GM21786 (cell line): ENCODE measurements at regions not wholly inside any gene's neighbourhood (a gene's known extent, or its start where the extent isn't known, plus 50 kb on each side); places are given as distances from the start of the nearest gene placed in this dataset.

Experiments
- ATAC-seq: cut with Tn5 transposase; IDR thresholded peaks from one replicate; pipeline ENCODE4 v1.9.1; 2021; ENCODE audit not compliant: unreplicated experiment

DNA sequence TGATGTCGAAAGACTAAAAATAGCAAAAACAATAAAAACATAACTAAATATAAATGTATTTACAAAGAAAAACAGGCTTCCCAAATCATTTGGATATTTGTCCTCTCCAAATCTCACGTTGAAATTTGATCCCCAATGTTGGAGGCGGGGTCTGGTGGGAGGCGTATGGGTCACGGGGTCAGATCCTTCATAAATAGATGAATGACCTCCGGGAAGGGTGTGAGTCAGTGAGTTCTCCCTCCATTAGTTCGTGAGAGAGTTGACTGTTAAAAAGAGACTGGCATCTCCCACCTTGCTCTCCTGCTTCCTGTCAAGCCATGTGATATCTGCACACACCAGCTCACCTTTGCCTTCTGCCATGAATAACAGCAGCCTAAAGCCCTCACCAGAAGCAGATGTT is 703.0 kb downstream of the TMEM182 start:
- no peak for ATAC-seq

DNA sequence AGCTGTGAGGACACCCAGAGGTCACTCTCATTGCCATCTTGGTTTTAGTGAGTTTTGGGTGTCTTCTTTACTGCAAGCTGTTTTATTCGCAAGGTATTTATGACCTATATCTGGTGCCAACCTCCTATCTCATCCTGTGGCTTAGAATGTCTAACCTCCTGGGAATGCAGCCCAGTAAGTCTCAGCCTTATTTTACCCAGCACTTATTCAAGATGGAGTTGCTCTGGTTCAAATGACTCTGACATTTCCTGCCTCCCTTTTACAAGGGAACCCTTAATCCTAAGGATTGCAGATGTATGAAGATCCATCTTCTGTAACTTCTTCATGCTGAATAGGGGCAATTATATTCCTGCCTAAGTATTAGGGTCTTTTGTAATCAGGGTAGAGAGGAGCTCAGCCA is 708.0 kb downstream of the TMEM182 start:
- no peak for ATAC-seq

DNA sequence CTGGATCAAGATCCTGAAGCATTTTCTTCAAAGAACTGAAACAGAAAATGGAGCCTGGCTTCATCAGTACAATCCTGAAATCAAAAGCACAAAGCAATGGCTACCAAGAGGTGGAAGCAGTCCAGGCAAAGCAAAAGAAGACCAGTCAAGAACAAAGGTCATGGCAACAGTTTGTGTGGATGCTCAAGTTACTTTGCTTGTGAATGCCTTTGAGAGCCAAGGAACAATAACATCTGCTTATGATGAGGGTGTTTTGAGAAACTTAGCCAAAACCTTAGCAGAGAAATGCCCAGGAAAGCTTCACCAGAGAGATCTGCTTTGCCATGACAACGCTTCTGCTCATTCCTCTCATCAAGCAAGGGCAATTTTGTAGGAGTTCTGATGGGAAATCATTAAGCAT is 723.1 kb downstream of the TMEM182 start:
- no peak for ATAC-seq

DNA sequence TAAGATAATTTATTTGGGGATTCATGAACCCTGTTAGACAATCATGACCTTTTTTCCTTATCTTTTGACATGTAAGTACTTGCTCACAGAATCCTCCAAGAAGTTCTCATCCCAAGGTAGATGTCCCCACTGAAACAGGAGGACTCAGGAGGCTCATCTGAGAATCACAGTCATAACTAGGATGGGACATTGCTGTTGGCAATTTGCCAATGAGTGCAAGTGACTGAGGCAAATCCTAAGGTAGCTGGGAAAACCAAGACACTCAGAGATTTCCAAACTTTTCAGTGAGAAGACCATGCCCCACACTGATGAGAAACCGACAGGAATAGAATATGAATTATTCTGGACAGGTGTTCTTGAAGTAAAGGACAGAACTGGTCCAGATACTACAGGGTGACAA is 735.0 kb downstream of the TMEM182 start:
- ATAC-seq, result no peak

DNA sequence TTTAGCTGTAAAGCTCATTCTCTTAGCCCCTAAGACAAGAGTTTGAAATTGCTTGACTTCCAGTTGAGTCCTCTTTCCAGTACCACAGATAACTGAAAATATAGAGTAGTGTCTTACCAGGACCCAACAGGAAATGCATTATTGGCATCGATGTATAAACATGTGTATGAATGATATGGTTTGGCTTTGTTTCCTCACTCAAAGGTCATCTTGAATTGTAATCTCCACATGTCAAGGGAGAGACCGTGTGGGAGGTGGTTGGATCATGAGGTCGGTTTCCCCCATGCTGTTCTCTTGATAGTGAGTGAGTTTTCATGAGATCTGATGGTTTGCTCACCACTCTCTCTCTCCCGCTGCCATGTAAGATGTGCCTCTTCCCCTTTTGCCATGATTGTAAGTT is 745.0 kb downstream of the TMEM182 start:
- ATAC-seq, result no peak

DNA sequence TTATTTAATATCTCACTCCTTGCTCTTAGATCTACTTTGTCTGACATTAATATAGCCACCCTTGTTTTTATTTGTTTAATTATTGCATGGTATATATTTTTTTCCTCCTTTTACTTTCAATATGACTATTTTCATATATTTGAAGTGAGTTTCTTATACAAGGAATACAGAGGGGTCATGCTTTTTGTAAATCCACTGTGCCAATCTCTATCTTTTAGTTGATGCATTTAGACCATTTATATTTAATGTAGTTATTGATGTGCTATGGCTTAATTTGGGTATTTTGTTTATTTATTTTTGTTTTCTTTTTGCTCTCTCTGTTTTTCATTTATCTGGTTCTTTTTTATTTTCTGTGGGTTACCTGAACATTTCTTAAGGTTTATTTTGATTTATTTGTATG is 750.6 kb downstream of the TMEM182 start:
- ATAC-seq, result no peak

DNA sequence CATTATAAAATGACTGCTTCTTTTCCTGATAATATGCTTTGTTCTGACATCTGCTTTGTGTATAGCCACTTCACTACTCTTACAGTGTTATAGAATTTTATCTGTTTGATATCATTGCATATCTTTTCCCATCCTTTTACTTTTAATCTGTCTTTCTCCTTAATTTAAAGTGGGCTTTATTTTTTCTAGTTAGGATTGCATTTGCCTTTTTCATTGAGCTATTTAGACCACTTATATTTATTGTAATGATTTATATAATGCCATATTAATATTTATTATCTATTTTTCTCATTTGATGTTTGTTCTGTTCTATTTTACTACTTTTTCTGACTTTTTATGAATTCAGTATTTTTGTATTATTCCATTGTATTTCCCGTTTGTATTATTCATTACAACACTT is 758.7 kb downstream of the TMEM182 start:
- no peak for ATAC-seq

DNA sequence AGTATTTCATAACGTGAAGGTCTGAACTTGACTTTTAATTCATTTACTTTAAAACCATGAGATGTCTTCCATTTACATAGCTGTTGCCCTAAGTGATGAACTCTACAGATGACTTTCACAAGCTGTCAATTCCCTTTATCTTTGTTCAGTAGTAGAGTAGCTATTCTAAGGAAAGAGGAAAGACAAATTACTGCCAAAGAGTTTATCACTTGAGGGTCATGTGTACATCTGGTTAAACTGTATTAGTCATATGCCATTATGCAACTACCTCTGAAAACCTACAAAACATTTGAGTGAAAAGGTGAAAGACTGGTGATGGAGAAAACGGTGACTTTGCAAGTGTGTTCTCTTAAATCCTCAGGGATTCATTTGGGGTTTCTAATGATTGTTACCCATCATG is 763.9 kb downstream of the TMEM182 start:
- ATAC-seq, result no peak

DNA sequence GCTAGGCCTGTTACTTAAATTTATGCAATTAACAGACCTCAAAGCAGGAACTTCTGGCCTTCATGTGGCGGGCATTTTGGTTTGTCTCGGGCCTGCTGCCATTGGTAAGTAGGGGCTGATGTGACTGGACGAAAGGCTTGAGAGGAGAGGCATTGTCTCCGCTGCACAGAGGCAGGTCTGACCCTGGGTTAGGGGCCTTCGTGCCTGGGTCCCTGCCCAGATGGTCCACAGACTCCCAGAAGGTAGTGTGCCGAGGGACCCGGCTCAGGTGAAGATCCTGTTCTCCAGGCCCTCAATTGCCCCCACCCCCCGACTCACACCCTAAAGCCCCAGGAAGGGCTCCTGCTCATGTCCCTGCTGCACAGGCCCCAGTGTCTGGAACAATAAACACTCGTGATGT is 764.9 kb downstream of the TMEM182 start:
- no peak for ATAC-seq

DNA sequence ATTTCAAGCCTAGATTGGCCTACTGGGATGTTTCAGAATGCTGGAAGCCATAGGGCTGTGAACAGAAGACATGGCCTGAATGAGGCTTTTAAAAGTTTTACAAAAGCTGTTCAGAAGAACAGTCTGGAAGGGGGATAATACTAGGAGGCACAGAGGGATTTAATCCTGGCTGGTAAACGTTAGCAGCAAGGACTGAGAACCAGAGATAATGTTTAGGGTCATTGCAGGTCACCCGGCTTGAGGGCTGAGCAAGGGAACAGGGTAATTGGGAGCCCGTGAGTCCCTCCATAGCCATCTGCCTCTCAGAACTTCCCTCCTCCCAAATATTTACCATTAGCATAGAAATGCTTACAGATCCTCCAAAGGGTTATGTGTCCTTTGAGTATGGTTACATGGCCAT is 765.4 kb downstream of the TMEM182 start:
- no peak for ATAC-seq

DNA sequence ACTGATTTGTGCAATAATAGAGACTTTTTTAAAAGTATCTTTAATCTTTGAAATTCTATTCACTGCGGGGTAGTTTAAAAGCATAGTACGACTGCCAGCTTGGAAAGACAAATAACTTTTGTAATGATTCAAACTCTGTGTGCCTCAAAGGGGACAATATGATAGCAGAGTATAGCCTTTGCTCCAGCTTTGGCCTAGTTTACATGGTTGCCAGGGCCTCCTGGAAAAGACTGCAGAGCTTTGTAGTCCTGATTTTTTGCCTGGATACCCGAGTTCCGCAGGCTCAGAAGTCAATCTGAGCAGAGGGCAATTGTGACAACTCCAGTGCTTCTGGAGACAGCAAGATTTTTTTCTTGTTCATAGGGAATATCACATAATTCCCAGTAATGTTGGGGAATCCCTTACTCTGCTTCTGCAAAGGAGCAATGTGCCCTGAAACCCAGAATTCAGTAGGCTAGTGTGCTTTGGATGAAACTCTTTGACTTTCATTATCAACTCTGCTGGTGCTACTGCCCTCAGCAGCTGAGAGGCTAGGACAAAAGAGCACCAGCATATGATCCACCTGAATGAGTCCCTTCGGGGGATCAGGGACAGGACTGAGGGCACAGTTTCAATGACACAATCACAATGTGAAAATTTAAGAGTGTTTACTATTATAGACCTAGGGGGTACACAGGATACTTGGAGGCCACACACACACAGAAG is 768.1 kb downstream of the TMEM182 start:
- ATAC-seq, result no peak

DNA sequence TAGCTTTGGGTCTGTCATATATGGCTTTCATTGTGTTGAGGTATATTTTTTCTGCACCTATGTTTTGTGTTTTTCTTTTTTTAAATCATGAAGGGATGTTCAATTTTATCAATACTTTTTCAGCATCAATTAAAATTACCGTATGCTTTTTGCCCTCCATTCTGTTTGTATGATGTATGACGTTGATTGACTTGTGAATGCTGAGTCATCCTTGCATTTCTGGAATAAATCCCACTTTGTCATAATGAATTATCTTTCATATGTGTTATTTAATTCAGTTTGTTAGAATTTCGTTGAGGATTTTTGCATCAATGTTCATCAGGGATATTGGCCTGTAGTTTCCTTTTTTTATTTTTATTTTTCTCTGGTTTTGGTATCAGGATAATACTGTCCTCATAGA is 790.9 kb downstream of the TMEM182 start:
- no peak for ATAC-seq

DNA sequence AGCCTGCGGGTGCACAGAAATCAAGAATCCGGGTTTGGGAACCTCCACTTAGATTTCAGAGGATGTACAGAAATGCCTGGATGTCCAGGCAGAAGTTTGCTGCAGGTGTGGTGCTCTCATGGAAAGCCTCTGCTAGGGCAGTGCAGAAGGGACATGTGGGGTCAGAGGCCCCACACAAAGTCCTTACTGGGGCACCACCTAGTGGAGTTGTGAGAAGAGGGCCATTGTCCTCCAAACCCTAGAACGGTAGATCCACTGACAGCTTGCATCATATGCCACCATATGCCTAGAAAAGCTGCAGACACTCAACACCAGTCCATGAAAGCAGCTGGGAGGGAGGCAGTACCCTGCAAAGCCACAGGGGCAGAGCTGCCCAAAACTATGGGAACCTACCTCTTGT is 833.0 kb downstream of the TMEM182 start:
- no peak for ATAC-seq

DNA sequence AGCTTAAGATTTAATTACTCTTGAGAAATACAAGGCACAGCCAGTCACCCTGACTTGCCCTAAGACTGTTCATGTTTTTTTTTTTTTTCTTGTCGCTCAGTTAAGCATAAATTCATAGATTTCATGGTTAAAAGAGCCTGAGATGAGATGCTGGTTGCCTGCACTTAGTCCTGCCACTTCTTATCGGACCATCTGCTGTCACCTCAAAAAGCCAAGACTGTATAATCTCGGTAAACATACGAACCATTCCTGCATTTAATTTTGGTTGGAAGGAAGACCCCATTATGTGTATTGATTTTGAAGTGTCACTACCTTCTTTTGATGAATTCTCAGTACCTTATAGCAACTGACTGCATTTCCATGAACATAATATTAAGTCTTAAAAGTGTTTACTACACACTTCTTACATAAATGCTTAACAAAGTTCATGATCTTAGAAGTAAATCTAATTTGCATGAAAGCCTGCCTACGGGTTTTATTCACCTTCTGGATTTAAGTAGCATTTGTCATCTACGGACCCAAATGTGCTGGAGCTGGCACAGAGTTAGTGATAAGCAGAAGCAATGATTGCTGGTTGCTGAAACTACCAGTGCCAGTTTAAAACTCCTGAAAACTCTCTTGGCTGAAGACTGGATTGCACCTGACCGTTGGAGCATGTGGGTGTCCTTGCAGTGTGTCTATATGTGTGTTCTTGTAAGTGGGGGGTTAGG is 843.4 kb downstream of the TMEM182 start:
- ATAC-seq, result no peak

DNA sequence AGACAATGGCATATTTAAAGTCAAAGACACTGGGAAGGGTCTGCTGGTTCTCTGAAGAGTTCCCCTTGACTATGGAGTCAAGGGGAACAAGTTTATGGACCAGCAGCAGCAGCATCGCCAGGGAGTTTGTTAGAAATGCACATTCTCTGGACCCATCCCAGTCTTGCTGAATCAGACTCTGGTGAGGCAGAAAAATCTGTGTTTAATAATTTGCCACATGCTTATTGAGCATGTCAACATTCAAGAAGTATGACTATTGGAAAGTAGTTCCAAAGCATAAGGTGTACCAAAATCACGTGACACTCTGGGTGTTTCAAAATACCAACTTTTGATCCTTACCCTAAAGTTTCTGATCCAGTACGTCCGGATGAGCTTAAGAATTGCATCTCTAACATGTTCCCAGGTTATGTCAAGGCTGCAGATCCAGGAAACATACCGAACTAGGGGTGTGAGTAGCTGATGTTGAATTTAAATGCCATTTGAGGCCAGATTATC is 853.8 kb downstream of the TMEM182 start:
- ATAC-seq, result no peak

DNA sequence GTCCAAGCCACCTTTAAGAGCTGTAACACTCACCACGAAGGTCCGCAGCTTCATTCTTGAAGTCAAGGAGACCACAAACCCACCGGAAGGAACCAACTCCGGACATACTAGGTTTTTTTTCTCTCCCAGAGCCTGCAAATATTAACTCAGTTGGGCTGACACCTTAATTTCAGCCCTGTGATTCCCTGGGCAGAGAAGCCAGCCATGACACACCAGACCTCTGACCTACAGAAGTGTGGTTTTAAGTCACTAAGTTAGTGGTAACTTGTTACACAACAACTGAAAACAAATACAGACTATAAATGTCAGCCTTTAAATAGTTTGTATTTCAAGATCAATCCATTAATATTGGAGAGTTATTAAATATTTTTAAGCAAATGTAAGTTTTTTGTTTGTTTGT is 855.1 kb downstream of the TMEM182 start:
- no peak for ATAC-seq

DNA sequence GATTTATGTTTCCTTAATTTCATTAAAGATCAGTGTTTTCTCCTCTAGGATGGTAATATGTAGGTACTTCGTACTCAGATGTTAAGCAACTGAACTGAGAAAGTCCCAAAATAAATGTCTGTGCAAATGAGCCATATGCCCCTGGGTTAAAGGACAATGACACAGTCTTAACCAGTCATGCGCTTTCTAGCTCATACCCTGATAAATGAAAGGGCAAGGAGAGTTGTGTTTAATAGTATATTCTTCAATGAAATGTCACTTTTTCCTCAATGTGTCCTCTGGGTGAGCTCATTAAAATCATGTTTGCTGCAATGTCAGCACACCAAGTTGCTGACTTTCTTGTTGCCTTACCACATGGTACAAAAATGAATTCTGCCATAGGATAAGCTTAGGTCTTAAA is 856.3 kb downstream of the TMEM182 start:
- no peak for ATAC-seq

DNA sequence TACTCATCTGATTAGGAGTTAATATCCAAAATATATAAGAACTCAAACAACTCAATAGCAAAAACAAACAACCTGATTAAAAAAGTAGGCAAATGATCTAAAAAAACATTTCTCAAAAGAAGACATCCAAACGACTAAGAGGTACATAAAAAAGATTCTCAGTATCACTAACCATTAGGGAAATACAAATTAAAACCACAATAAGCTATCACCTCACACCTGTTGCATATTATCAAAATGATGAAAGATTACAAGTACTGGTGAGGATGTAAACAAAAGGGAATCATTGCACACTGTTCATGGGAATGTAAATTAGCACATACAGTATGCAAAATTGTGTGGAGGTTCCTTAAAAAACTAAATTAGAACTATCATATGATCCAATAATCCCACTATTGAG is 865.5 kb downstream of the TMEM182 start:
- no peak for ATAC-seq

DNA sequence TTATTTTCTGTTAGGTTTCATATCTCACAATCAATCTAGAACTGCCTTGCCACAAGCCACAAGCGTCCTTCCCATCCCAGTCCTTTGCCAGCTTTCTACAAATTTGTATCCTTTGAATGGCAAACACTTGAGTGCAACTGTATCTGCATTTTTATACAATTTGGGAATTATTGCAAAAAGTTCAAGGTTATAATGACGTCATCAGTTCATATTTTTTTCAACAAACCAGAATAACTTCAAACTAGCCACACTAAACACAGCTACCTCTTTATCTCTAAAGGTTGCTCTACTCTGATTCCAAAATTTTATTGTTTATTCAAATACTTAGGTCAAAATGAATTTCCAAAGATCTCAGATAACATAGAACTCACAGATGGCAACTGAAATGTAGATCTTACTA is 877.1 kb downstream of the TMEM182 start:
- ATAC-seq, result no peak

DNA sequence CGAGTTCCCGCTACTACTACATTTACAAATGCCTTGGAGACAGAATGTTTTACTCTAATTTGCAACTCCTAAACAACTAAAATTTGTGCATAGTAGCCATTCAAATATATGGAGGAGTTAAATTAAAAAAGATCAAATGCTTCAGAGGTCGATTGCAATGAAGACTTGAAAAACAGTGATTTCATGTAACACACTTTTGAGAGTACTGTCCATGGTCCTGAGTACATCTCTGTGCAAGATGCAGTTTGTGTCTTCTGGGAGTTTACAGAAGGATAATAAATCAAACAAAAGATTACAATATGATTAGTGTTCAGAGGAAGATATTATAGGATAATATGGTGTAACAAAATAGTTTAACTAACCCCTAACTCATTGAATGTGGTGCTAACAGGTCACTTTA is 894.7 kb downstream of the TMEM182 start:
- ATAC-seq, result no peak

DNA sequence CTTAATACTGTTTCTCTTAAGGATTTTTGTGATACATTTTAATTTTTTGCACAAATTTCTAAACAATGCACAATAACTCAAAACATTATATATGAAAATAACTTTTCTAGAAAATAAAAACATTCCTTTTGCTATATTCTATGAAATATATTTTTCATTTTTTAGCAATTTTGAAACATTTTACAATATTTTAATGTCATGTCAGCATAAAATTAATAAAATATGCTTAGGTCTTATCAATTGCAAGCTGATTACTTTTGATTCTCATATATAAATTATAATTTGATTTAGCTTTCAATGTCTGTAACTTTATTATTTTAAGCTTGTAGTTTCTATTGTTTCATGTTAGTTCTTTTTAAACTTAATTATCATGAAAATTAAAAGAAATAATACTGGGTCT is 898.7 kb downstream of the TMEM182 start:
- ATAC-seq, result no peak

DNA sequence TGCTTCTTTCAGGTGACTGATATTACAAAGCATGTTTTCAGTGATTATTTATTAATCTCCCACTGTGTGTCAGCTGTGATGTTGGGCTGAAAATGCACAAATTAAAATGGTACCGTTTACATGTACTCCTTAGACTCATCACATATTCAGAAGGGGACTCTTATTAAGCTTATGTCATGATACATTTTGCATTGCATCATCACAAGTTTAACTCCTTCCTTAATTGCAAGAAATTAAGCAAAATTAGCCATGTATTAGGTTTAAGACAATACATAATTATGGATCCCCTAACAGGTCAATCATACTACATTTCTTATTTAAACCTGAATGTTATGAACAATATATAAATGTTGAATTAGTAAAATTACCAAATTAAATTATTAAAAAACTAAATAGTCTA is 899.1 kb downstream of the TMEM182 start:
- ATAC-seq, result no peak

DNA sequence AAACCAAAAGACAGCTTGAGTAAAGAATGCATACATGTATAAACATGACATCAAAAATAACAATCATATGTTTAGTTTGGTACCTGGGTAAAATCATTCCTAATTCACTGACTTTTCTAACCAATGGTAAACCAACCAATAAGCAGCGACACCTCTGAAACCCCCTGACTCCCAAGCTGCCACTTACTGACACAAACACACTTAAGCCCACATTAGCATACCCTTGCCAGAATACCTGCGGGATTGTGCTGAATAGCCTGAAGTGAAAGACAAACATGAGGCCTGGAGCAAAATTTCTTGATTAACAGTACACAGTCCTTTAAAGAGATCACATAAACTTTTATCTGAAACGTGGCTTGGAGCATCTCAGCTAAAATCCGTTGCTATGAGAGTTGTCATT is 902.9 kb downstream of the TMEM182 start:
- ATAC-seq, result no peak
